WTC11 (cell line): ENCODE measurements at regions not wholly inside any gene's neighbourhood (a gene's known extent, or its start where the extent isn't known, plus 50 kb on each side); places are given as distances from the start of the nearest gene placed in this dataset.

ENCODE experiments used
- ATAC-seq: fragments of 200-7000 bp; cut with Tn5 transposase; 2 replicates; pipeline ENCODE4 v1.10.0; 2021; ENCODE audit warnings: mild to moderate bottlenecking, moderate library complexity
- CTCF ChIA-PET: fragments of 300-600 bp; sonication (Branson Sonifier 250); formaldehyde crosslinking; loops from one replicate; lab custom pipeline; 2021; ENCODE audit warnings: antibody characterized with exemption; lab: Charles Lee
- POLR2A ChIA-PET: fragments of 350-600 bp; sonication (Branson Sonifier 250); formaldehyde crosslinking; loops from one replicate; lab custom pipeline; 2021; ENCODE audit warnings: antibody characterized with exemption; lab: Charles Lee
- DNase-seq: peaks from one replicate; pipeline ENCODE4 v3.0.0; 2021; ENCODE audit warnings: low spot score
- H3K27ac Mint-ChIP-seq: 2 replicates; pipeline ENCODE4 v1.8.0; 2021; ENCODE audit warnings: mixed read lengths
- H3K27me3 Mint-ChIP-seq: 2 replicates; pipeline ENCODE4 v1.8.0; 2021; ENCODE audit warnings: low read depth, mild to moderate bottlenecking, moderate library complexity, mixed read lengths
- H3K36me3 Mint-ChIP-seq: 2 replicates; pipeline ENCODE4 v1.8.0; 2021; ENCODE audit warnings: mixed read lengths
- H3K4me1 Mint-ChIP-seq: 2 replicates; pipeline ENCODE4 v1.8.0; 2022; ENCODE audit warnings: mixed read lengths
- H3K4me3 Mint-ChIP-seq: 2 replicates; pipeline ENCODE4 v1.8.0; 2021; ENCODE audit warnings: mild to moderate bottlenecking, moderate library complexity, mixed read lengths
- H3K9me3 Mint-ChIP-seq: 2 replicates; pipeline ENCODE4 v1.8.0; 2021; ENCODE audit warnings: mixed read lengths
- ATF1 ChIP-seq: sonication (generic); formaldehyde crosslinking; IDR thresholded peaks from 2 replicates; pipeline ENCODE4 v1.8.1; 2023; ENCODE audit warnings: mild to moderate bottlenecking, moderate library complexity, missing genetic modification reagents
- CBFB ChIP-seq: sonication (generic); formaldehyde crosslinking; IDR thresholded peaks from 2 replicates; pipeline ENCODE4 v1.8.1; 2022; ENCODE audit warnings: mild to moderate bottlenecking, low read depth, missing genetic modification reagents
- CREM ChIP-seq: sonication (generic); formaldehyde crosslinking; IDR thresholded peaks from 2 replicates; pipeline ENCODE4 v1.8.1; 2022; ENCODE audit warnings: mild to moderate bottlenecking, missing genetic modification reagents, moderate library complexity
- CTCF ChIP-seq: fragments of 200-600 bp; IDR thresholded peaks from 2 replicates; pipeline ENCODE4 v1.8.0; 2022; ENCODE audit warnings: antibody characterized with exemption
- EMX1 ChIP-seq: fragments of 250-450 bp; sonication (Bioruptor Pico); IDR thresholded peaks from 2 replicates; pipeline ENCODE4 v1.8.0; 2021; ENCODE audit warnings: mild to moderate bottlenecking
- ERG ChIP-seq: fragments of 250-450 bp; sonication (Bioruptor Pico); IDR thresholded peaks from 2 replicates; pipeline ENCODE4 v1.8.0; 2021; ENCODE audit warnings: mild to moderate bottlenecking
- HMGA2 ChIP-seq: fragments of 250-450 bp; sonication (Bioruptor Pico); IDR thresholded peaks from 2 replicates; pipeline ENCODE4 v1.4.0; 2021; ENCODE audit warnings: mild to moderate bottlenecking, moderate library complexity
- HMGXB4 ChIP-seq: sonication (generic); formaldehyde crosslinking; IDR thresholded peaks from 2 replicates; pipeline ENCODE4 v1.8.1; 2023; ENCODE audit warnings: mild to moderate bottlenecking, moderate library complexity, missing genetic modification reagents
- IRF2 ChIP-seq: sonication (generic); formaldehyde crosslinking; IDR thresholded peaks from 2 replicates; pipeline ENCODE4 v1.8.0; 2022; ENCODE audit warnings: low read depth, missing genetic modification reagents, borderline replicate concordance
- MLX ChIP-seq: sonication (generic); formaldehyde crosslinking; IDR thresholded peaks from 2 replicates; pipeline ENCODE4 v1.8.1; 2023; ENCODE audit warnings: mild to moderate bottlenecking, missing genetic modification reagents, moderate library complexity
- NFATC4 ChIP-seq: fragments of 250-450 bp; sonication (Bioruptor Pico); IDR thresholded peaks from 2 replicates; pipeline ENCODE4 v1.9.0; 2021; ENCODE audit warnings: mild to moderate bottlenecking
- NR1H2 ChIP-seq: sonication (generic); formaldehyde crosslinking; IDR thresholded peaks from 2 replicates; pipeline ENCODE4 v1.9.0; 2021; ENCODE audit warnings: mild to moderate bottlenecking, moderate library complexity, missing genetic modification reagents
- PREB ChIP-seq: sonication (generic); formaldehyde crosslinking; IDR thresholded peaks from 2 replicates; pipeline ENCODE4 v1.8.1; 2022; ENCODE audit warnings: mild to moderate bottlenecking, missing genetic modification reagents, moderate library complexity, borderline replicate concordance
- PRRX2 ChIP-seq: fragments of 250-450 bp; sonication (Bioruptor Pico); IDR thresholded peaks from 2 replicates; pipeline ENCODE4 v1.8.0; 2021; ENCODE audit warnings: mild to moderate bottlenecking
- RORB ChIP-seq: fragments of 250-450 bp; sonication (Bioruptor Pico); IDR thresholded peaks from 2 replicates; pipeline ENCODE4 v1.9.0; 2021; ENCODE audit warnings: mild to moderate bottlenecking
- USF2 ChIP-seq: sonication (generic); formaldehyde crosslinking; IDR thresholded peaks from 2 replicates; pipeline ENCODE4 v1.8.1; 2023; ENCODE audit warnings: mild to moderate bottlenecking, missing genetic modification reagents, moderate library complexity
- ZBTB21 ChIP-seq: sonication (generic); formaldehyde crosslinking; IDR thresholded peaks from 2 replicates; pipeline ENCODE4 v1.8.1; 2023; ENCODE audit warnings: mild to moderate bottlenecking, missing genetic modification reagents, borderline replicate concordance
- ZNF416 ChIP-seq: fragments of 250-450 bp; sonication (Bioruptor Pico); IDR thresholded peaks from 2 replicates; pipeline ENCODE4 v1.9.0; 2021; ENCODE audit warnings: mild to moderate bottlenecking, inconsistent platforms

GRCh38 chr9:14380061-14380836 lies 66.3 kb upstream of the NFIB start (continued):
- no peak for TF ChIP-seq CTCF
- no peak for TF ChIP-seq RORB (CRISPR knock-in tag)
- no peak for TF ChIP-seq NR1H2
- no peak for TF ChIP-seq ZBTB21 (CRISPR knock-in tag)
- TF ChIP-seq CREM (CRISPR knock-in tag), result no peak
- TF ChIP-seq HMGXB4 (CRISPR knock-in tag), result no peak
- TF ChIP-seq NFATC4 (CRISPR knock-in tag), result no peak
- TF ChIP-seq IRF2 (CRISPR knock-in tag), result no peak
- TF ChIP-seq ZNF416 (CRISPR knock-in tag), result no peak

- Mint-ChIP-seq H3K27me3 (no peaks in the 10 kb centered on the region), H3K4me3 (no peak overlapping the region), H3K27ac (no peak overlapping the region), H3K9me3 (peaks cover 11% of the 10 kb centered on the region), H3K36me3 (peaks cover 3% of the 10 kb centered on the region; the same call in 1 of the 2 replicates), H3K4me1 (peaks cover 3% of the 10 kb centered on the region)
- CTCF ChIA-PET, result no interaction called here
- ATAC-seq (no peak), DNase-seq (no peak)
- POLR2A ChIA-PET, result interaction anchor here (0.6 kb wide), 1 partner anchor 47 kb away, joined by 4 read pairs; no protein-coding TSS in a partner anchor
- TF ChIP-seq MLX (CRISPR knock-in tag) (no peak), PREB (CRISPR knock-in tag) (no peak)
Observed at GRCh38 chr9:14379280-14379679, 65.3 kb upstream of the NFIB start.

- DNase-seq, result no peak
- peaks cover 21% of the 10 kb centered on the region for H3K4me1 Mint-ChIP-seq
- no peak for TF ChIP-seq IRF2 (CRISPR knock-in tag)
- no peak for TF ChIP-seq EMX1 (CRISPR knock-in tag)
- no peak for TF ChIP-seq HMGA2 (CRISPR knock-in tag)
- TF ChIP-seq, all 79 proteins: peak for 0
- ChIA-PET CTCF (interaction anchor here (1.2 kb wide), 1 partner anchor 20 kb away, joined by 7 read pairs; no protein-coding TSS in a partner anchor), POLR2A (interaction anchor here (1.3 kb wide), 1 partner anchor 67 kb away, joined by 3 read pairs; no protein-coding TSS in a partner anchor)
- Mint-ChIP-seq H3K4me3 (no peak overlapping the region), H3K27ac (no peak overlapping the region; the same call in 1 of the 2 replicates), H3K36me3 (peaks cover 3% of the 10 kb centered on the region; the same call in 1 of the 2 replicates), H3K27me3 (no peaks in the 10 kb centered on the region), H3K9me3 (peaks cover 11% of the 10 kb centered on the region)
- no peak for ATAC-seq
Observed at GRCh38 chr9:14373706-14374105, 59.8 kb upstream of the NFIB start.

- peaks cover 21% of the 10 kb centered on the region for H3K4me1 Mint-ChIP-seq
- H3K9me3 Mint-ChIP-seq, result peaks cover 11% of the 10 kb centered on the region
- CTCF ChIA-PET, result interaction anchor here (1.2 kb wide), 1 partner anchor 20 kb away, joined by 7 read pairs; no protein-coding TSS in a partner anchor
- H3K27me3 Mint-ChIP-seq, result no peaks in the 10 kb centered on the region
- H3K27ac Mint-ChIP-seq, result no peak overlapping the region; the same call in 1 of the 2 replicates
- TF ChIP-seq ATF1, result no peak
- TF ChIP-seq CTCF, result no peak
- no peak for TF ChIP-seq ERG (CRISPR knock-in tag)
- no peak for TF ChIP-seq PRRX2 (CRISPR knock-in tag)
- no peak for TF ChIP-seq USF2
- no peak for TF ChIP-seq CREM (CRISPR knock-in tag)
- no peak for TF ChIP-seq CBFB (CRISPR knock-in tag)
- TF ChIP-seq, all 79 proteins: peak for 0
- POLR2A ChIA-PET, result no interaction called here
- DNase-seq (no peak), ATAC-seq (peak; percentile 31; the same call in 1 of the 2 replicates)
- no peak overlapping the region for H3K4me3 Mint-ChIP-seq
- H3K36me3 Mint-ChIP-seq, result peaks cover 3% of the 10 kb centered on the region; the same call in 1 of the 2 replicates
Observed at GRCh38 chr9:14373336-14373666, 59.4 kb upstream of the NFIB start.
